GM12872 (cell line): ENCODE measurements at regions not wholly inside any gene's neighbourhood (a gene's known extent, or its start where the extent isn't known, plus 50 kb on each side); places are given as distances from the start of the nearest gene placed in this dataset.

Experiments used
- CTCF ChIP-seq: IDR thresholded peaks from 3 replicates; pipeline ENCODE4 v1.5.1; 2011; ENCODE audit warnings: low read depth, mild to moderate bottlenecking, low read length, moderate library complexity; ENCODE audit not compliant: insufficient read depth

GRCh38 chr2:181828122-181828705 is 63.3 kb upstream of the ITPRID2 start:
- no peak for TF ChIP-seq CTCF

GRCh38 chr2:181829230-181829629 is 62.3 kb upstream of the ITPRID2 start:
- TF ChIP-seq CTCF, result no peak

- no peak for TF ChIP-seq CTCF
Observed at GRCh38 chr2:181832015-181832414, 59.5 kb upstream of the ITPRID2 start.

- no peak for TF ChIP-seq CTCF
Observed at GRCh38 chr2:181836583-181836982, 54.9 kb upstream of the ITPRID2 start.

GRCh38 chr2:181837563-181837962 is 54.0 kb upstream of the ITPRID2 start:
- no peak for TF ChIP-seq CTCF

GRCh38 chr2:181839811-181840210 is 51.7 kb upstream of the ITPRID2 start:
- TF ChIP-seq CTCF, result no peak

GRCh38 chr2:181841079-181841478 is 50.5 kb upstream of the ITPRID2 start:
- TF ChIP-seq CTCF, result no peak
